Left ventricle myocardium inferior (tissue), 1 donor: ENCODE measurements at regions not wholly inside any gene's neighbourhood (a gene's known extent, or its start where the extent isn't known, plus 50 kb on each side); places are given as distances from the start of the nearest gene placed in this dataset.

Experiments used
- DNase-seq: peaks from one replicate; pipeline ENCODE4 v3.0.0-alpha.2; 2020
- H3K27ac ChIP-seq: fragments of 200-600 bp; replicated peaks from 2 replicates; pipeline ENCODE4 v1.8.0; 2021
- H3K27me3 ChIP-seq: fragments of 200-600 bp; 2 replicates; pipeline ENCODE4 v1.8.0; 2021; ENCODE audit warnings: low read depth
- H3K36me3 ChIP-seq: fragments of 200-600 bp; 2 replicates; pipeline ENCODE4 v1.8.0; 2021
- H3K4me1 ChIP-seq: fragments of 200-600 bp; 2 replicates; pipeline ENCODE4 v1.8.0; 2021
- H3K4me3 ChIP-seq: fragments of 200-600 bp; 2 replicates; pipeline ENCODE4 v1.8.0; 2021; ENCODE audit warnings: mild to moderate bottlenecking, moderate library complexity
- H3K9me3 ChIP-seq: fragments of 200-600 bp; replicated peaks from 2 replicates; pipeline ENCODE4 v1.8.0; 2021
- intact Hi-C: fragments of 100-400 bp; cut with micrococcal nuclease; formaldehyde crosslinking; loops from one replicate; pipeline ENCODE4 v1.11.0; 2022
- TF ChIP-seq, protein P1 (sequence below): fragments of 200-600 bp; IDR thresholded peaks from 2 replicates; pipeline ENCODE4 v1.8.0; 2021; ENCODE audit warnings: antibody characterized with exemption, mild to moderate bottlenecking, borderline replicate concordance
- donor health status: DM: no; HTN: yes; CAD: no; lungs with severe emphysema.

DNA sequence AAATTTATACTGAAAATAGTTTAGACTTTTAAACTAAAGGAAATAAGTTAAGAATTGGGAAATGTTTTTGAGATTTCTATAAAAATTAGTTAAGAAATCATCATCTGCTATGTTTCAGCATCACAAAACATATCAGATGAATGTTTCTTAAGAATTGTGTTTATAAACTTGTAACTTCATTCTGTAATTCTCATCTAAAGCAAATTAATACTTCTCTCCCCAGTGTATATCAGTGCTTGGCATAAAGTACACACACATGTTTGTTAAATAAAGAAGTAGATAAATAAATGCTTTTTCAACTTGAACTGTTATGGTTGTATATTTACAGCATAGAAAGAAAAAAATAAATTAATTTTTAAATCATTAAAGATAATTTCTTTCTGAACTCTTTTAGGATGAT lies 245.9 kb upstream of the SLITRK3 start:
- intact Hi-C loops = no loop called here

DNA sequence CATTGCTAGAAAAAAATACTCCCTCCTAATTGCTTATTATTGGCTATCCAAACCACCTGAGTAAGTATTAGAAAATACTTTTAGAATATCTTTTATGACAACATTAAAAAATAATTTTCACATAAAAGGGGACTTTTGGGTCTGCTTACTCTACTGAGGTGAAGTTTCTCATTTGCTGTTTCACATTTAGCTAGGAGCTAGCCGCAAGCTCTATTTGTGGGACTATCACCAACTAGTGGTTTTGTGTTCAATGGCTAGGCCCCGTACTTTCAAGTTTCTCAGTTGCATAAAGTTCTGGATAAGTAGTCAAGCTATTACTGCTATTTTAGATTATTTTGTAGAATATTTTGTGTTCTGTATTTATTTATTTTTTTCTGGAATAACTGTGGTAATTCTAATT lies 244.2 kb upstream of the SLITRK3 start:
- Histone ChIP-seq H3K36me3 (no peaks in the 10 kb centered on the region), H3K27me3 (no peaks in the 10 kb centered on the region), H3K9me3 (peaks cover 14% of the 10 kb centered on the region), H3K27ac (no peak overlapping the region), H3K4me3 (no peak overlapping the region), H3K4me1 (no peaks in the 10 kb centered on the region)
- intact Hi-C loops = no loop called here
- no peak for DNase-seq
- TF ChIP-seq, protein P1, sequence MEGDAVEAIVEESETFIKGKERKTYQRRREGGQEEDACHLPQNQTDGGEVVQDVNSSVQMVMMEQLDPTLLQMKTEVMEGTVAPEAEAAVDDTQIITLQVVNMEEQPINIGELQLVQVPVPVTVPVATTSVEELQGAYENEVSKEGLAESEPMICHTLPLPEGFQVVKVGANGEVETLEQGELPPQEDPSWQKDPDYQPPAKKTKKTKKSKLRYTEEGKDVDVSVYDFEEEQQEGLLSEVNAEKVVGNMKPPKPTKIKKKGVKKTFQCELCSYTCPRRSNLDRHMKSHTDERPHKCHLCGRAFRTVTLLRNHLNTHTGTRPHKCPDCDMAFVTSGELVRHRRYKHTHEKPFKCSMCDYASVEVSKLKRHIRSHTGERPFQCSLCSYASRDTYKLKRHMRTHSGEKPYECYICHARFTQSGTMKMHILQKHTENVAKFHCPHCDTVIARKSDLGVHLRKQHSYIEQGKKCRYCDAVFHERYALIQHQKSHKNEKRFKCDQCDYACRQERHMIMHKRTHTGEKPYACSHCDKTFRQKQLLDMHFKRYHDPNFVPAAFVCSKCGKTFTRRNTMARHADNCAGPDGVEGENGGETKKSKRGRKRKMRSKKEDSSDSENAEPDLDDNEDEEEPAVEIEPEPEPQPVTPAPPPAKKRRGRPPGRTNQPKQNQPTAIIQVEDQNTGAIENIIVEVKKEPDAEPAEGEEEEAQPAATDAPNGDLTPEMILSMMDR = no peak

More for the DNA sequence above, 245.9 kb upstream of the SLITRK3 start:
- H3K27ac ChIP-seq = no peak overlapping the region
- H3K36me3 ChIP-seq = no peaks in the 10 kb centered on the region
- DNase-seq = no peak
- no peaks in the 10 kb centered on the region for H3K4me1 ChIP-seq
- TF ChIP-seq, protein P1 = no peak
- H3K27me3 ChIP-seq = no peaks in the 10 kb centered on the region
- H3K9me3 ChIP-seq = peaks cover 6% of the 10 kb centered on the region
- no peak overlapping the region for H3K4me3 ChIP-seq

DNA sequence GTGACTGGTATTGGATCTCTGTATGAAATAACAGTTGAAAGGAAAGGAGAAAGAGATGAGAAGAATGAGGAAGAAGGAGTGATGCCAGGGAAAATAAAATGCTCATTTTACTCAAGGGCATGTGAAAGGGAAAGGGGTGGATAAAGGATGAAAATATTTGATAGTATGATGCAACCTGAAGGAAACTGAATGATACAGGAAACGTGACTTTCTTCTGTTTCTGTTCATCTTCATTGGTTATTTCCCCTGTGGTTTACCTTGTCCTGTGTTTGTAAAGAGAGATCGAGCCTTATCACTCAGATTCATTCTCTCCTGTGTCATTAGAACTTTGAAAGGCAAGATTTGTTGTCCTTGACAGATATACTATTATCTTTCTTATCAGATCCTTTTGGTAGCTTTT lies 243.6 kb upstream of the SLITRK3 start:
- Histone ChIP-seq H3K36me3 (no peaks in the 10 kb centered on the region), H3K9me3 (peaks cover 14% of the 10 kb centered on the region), H3K4me3 (no peak overlapping the region), H3K27ac (no peak overlapping the region), H3K4me1 (no peaks in the 10 kb centered on the region), H3K27me3 (no peaks in the 10 kb centered on the region)
- TF ChIP-seq, protein P1 = no peak
- DNase-seq = no peak
- intact Hi-C loops = no loop called here

DNA sequence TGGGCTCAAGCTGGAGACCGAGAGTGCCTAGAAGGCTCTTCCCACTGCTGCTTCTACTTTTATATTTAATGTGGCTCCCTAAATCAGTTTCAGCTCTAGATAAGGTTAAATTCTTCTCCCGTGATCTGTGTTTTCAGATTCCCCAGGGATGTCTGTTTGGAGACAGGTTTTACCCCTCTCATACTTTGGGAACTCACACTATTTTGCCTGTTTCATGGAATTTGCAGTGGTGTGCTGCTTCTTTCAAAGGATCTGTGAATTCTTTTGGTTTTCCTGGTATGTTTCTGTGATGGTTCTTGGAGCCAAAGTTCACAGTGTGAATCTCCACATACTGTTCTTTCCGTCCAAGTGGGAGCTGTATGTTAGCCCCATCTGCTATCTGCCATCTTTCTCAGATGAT lies 238.3 kb upstream of the SLITRK3 start:
- H3K4me1 ChIP-seq = no peaks in the 10 kb centered on the region
- intact Hi-C loops = no loop called here
- H3K36me3 ChIP-seq = no peaks in the 10 kb centered on the region
- TF ChIP-seq, protein P1 = no peak
- no peak for DNase-seq
- no peaks in the 10 kb centered on the region for H3K27me3 ChIP-seq
- no peak overlapping the region for H3K27ac ChIP-seq
- no peak overlapping the region for H3K4me3 ChIP-seq
- H3K9me3 ChIP-seq = peaks cover 50% of the 10 kb centered on the region

DNA sequence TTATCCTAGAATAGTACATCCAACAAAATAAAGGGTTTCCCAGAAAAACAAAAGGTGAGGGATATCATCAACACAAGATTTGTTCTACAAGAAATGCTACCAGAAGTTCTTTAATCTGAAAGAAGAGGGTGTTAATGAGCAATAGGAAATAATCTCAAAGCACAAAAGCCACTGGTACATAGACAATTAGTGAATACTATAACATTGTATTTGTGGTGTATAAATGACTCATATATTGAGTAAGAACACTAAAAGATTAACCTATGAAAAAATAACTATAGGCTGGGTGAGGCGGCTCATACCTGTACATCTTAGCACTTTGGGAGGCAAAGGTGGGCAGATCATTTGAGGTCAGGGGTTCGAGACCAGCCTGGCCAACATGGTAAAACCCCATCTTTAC lies 210.2 kb upstream of the SLITRK3 start:
- Histone ChIP-seq H3K4me3 (no peak overlapping the region), H3K27me3 (no peaks in the 10 kb centered on the region), H3K4me1 (no peaks in the 10 kb centered on the region), H3K27ac (no peak overlapping the region), H3K36me3 (no peaks in the 10 kb centered on the region), H3K9me3 (no peaks in the 10 kb centered on the region)
- DNase-seq = no peak
- TF ChIP-seq, protein P1 = no peak
- intact Hi-C loops = no loop called here
